Osteoblast (primary cell): ENCODE measurements at regions not wholly inside any gene's neighbourhood (a gene's known extent, or its start where the extent isn't known, plus 50 kb on each side); places are given as distances from the start of the nearest gene placed in this dataset.

Experiments
- DNase-seq: peaks from one replicate; pipeline ENCODE4 v3.0.0; 2011; ENCODE audit warnings: low spot score, mixed read lengths; ENCODE audit not compliant: insufficient read length; ENCODE audit errors: missing footprints
- H2AFZ ChIP-seq: 2 replicates; pipeline ENCODE4 v1.6.0; 2011; ENCODE audit warnings: mild to moderate bottlenecking, low read length
- H3K27ac ChIP-seq: 2 replicates; pipeline ENCODE4 v1.5.1; 2011; ENCODE audit warnings: mild to moderate bottlenecking, low read depth, low read length, moderate library complexity
- H3K27me3 ChIP-seq: 2 replicates; pipeline ENCODE4 v1.6.0; 2012; ENCODE audit warnings: mild to moderate bottlenecking, control low read depth, inconsistent platforms, low read length, moderate library complexity; ENCODE audit not compliant: insufficient read depth
- H3K36me3 ChIP-seq: 2 replicates; pipeline ENCODE4 v1.5.1; 2011; ENCODE audit warnings: mild to moderate bottlenecking, low read length, control low read depth, moderate library complexity; ENCODE audit not compliant: insufficient read depth
- H3K4me1 ChIP-seq: 2 replicates; pipeline ENCODE4 v1.5.1; 2011; ENCODE audit warnings: mild to moderate bottlenecking, low read length, control low read depth, moderate library complexity; ENCODE audit not compliant: insufficient read depth
- H3K4me2 ChIP-seq: 2 replicates; pipeline ENCODE4 v1.6.0; 2011; ENCODE audit warnings: mild to moderate bottlenecking, low read length; ENCODE audit not compliant: insufficient read depth
- H3K4me3 ChIP-seq: fragments of 200-600 bp; sonication (generic); 3 replicates; pipeline ENCODE4 v1.5.1; 2012; ENCODE audit warnings: mild to moderate bottlenecking, low read length, inconsistent platforms; ENCODE audit not compliant: insufficient read depth
- H3K79me2 ChIP-seq: 2 replicates; pipeline ENCODE4 v1.6.0; 2012; ENCODE audit warnings: mild to moderate bottlenecking, low read length, control low read depth, inconsistent platforms; ENCODE audit not compliant: insufficient read depth
- H3K9me3 ChIP-seq: 2 replicates; pipeline ENCODE4 v1.5.1; 2011; ENCODE audit warnings: low read depth, low read length, control low read depth
- H4K20me1 ChIP-seq: 2 replicates; pipeline ENCODE4 v1.6.0; 2012; ENCODE audit warnings: mild to moderate bottlenecking, low read length, control low read depth; ENCODE audit not compliant: insufficient read depth
- CTCF ChIP-seq: IDR thresholded peaks from 2 replicates; pipeline ENCODE4 v1.5.1; 2011; ENCODE audit warnings: mild to moderate bottlenecking, low read depth, low read length, moderate library complexity; ENCODE audit errors: extremely low read depth

GRCh38 chr13:74645586-74645985 is 511.4 kb upstream of the KLF12 start:
- Histone ChIP-seq H3K9me3 (no peaks in the 10 kb centered on the region), H3K4me2 (no peak overlapping the region)

GRCh38 chr13:74644229-74644628 is 510.0 kb upstream of the KLF12 start:
- H4K20me1 ChIP-seq: no peaks in the 10 kb centered on the region
- TF ChIP-seq CTCF: no peak
- H3K4me2 ChIP-seq: no peak overlapping the region
- no peak overlapping the region for H3K27ac ChIP-seq
- H3K79me2 ChIP-seq: no peaks in the 10 kb centered on the region
- H3K27me3 ChIP-seq: no peaks in the 10 kb centered on the region
- H3K36me3 ChIP-seq: no peaks in the 10 kb centered on the region
- no peak overlapping the region for H2AFZ ChIP-seq
- no peak overlapping the region for H3K4me3 ChIP-seq
- peaks cover 7% of the 10 kb centered on the region for H3K4me1 ChIP-seq
- no peak for DNase-seq
- H3K9me3 ChIP-seq: no peaks in the 10 kb centered on the region

More at GRCh38 chr13:74645586-74645985, 511.4 kb upstream of the KLF12 start:
- Histone ChIP-seq H3K4me1 (peaks cover 7% of the 10 kb centered on the region), H2AFZ (no peak overlapping the region), H3K27me3 (no peaks in the 10 kb centered on the region), H3K79me2 (no peaks in the 10 kb centered on the region), H3K4me3 (no peak overlapping the region), H3K27ac (no peak overlapping the region), H3K36me3 (no peaks in the 10 kb centered on the region), H4K20me1 (no peaks in the 10 kb centered on the region)
- no peak for DNase-seq
- no peak for TF ChIP-seq CTCF

- Histone ChIP-seq H3K9me3 (no peaks in the 10 kb centered on the region), H3K36me3 (no peaks in the 10 kb centered on the region), H3K27ac (no peak overlapping the region), H4K20me1 (no peaks in the 10 kb centered on the region), H2AFZ (no peak overlapping the region), H3K4me2 (no peak overlapping the region), H3K4me3 (no peak overlapping the region), H3K79me2 (no peaks in the 10 kb centered on the region), H3K4me1 (peaks cover 7% of the 10 kb centered on the region), H3K27me3 (no peaks in the 10 kb centered on the region)
- TF ChIP-seq CTCF: no peak
- DNase-seq: peak; percentile 23
These were observed 507.4 kb upstream of the KLF12 start for GRCh38 chr13:74641586-74641985.

- H3K27ac ChIP-seq: no peak overlapping the region
- H3K4me3 ChIP-seq: no peak overlapping the region
- H3K4me1 ChIP-seq: no peaks in the 10 kb centered on the region
- no peak for DNase-seq
- no peaks in the 10 kb centered on the region for H3K9me3 ChIP-seq
- no peaks in the 10 kb centered on the region for H4K20me1 ChIP-seq
- TF ChIP-seq CTCF: no peak
- H3K36me3 ChIP-seq: no peaks in the 10 kb centered on the region
- no peaks in the 10 kb centered on the region for H3K27me3 ChIP-seq
- H3K4me2 ChIP-seq: no peak overlapping the region
- H2AFZ ChIP-seq: no peak overlapping the region
- no peaks in the 10 kb centered on the region for H3K79me2 ChIP-seq
These were observed 499.5 kb upstream of the KLF12 start for GRCh38 chr13:74633734-74634133.
